Hindlimb muscle (tissue), 1 donor: ENCODE measurements at regions not wholly inside any gene's neighbourhood (a gene's known extent, or its start where the extent isn't known, plus 50 kb on each side); places are given as distances from the start of the nearest gene placed in this dataset.
A peak's percentile ranks its signal among the peaks of the same experiment; 100 is the strongest.
"Not testable (repeated sequence)": the region's sequence is repeated elsewhere in the genome, so short reads cannot be mapped to it uniquely, and the experiment has no call there.

Experiments
- DNase-seq: peaks from one replicate; pipeline ENCODE4 v3.0.0-alpha.2; 2013

DNA sequence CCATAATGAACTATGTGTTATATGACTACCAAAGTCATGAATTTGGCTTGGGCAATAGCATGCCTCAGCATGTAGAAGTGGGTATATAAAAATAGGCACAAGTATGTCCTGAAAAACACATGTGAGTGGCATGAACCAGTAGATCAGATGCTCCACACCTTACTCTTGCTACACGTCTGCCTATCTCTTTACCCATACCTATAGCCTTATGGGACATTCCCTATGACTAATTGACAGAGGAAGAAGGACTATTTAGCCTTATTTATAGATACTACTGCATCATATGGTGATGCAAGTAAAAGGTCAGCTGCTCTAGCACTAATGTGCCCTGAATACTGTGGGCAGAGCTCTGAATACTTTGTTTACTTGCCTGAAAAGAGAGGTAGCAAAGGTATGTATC lies 81.0 kb upstream of the ZPLD1 start:
- no peak for DNase-seq

DNA sequence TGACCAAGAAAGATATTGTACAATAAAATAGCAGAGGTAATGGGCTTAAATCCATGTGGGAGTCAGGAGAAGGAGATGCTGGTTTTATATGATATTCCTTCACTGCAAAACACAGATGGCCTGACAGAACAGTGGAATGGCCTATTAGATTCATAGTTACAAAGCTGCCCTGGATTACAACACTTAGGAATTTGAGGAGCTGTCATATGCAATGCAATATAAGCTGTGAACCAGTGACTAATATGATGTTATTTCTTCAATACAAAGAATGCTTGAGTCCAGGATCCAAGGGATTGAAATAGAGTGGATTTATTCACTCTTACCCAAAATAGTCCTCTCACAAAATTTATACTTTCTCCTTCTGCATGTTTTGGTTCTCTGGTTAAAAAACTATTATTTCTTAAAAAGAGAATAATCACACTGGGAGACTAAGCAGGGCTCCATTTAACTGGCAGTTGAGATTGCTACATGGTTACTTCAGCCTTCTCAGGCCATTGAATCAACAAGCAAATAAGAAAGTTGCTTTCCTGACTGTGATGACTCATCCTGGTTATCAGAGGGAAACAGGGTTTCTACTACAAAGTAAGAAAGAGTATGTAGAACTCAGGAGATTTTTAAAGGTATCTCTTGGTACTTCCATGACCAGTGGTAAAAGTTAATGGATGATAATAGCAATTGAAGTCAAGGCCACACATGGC lies 79.8 kb upstream of the ZPLD1 start:
- DNase-seq: no peak

DNA sequence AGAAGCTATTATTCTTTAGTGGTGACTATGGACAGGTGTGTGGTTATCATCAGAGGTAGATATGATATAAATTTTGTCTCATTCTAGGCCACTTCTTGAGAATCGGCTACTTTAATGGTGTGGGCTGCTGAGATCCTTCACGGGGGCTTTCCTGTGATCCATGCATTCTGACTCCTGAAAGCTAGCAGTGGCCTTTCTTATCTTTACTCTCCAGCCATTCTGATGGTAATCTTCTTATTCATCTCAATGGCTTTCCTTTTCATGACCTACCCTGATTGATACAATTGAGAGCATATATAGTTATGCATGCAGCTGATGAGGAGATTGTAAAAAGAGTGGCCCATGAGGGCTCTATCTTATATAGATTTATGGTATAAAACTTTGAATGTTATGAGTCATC lies 78.3 kb upstream of the ZPLD1 start:
- no peak for DNase-seq

DNA sequence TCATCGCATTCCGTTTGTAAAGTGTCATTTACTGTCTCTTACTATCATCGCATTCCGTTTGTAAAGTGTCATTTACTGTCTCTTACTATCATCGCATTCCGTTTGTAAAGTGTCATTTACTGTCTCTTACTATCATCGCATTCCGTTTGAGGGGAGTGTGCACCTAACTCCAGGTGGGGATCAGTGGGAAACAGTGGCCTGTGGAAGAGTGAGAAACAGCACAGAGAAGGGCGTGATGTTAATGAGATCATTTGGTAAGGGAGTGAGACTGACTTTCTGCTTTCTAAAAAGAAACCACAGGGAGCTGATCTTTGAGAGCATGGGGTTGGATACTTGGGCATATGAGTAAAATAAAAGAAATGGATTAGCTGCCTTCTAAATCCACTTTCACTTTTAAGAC lies 77.5 kb upstream of the ZPLD1 start:
- not testable (repeated sequence) for DNase-seq

DNA sequence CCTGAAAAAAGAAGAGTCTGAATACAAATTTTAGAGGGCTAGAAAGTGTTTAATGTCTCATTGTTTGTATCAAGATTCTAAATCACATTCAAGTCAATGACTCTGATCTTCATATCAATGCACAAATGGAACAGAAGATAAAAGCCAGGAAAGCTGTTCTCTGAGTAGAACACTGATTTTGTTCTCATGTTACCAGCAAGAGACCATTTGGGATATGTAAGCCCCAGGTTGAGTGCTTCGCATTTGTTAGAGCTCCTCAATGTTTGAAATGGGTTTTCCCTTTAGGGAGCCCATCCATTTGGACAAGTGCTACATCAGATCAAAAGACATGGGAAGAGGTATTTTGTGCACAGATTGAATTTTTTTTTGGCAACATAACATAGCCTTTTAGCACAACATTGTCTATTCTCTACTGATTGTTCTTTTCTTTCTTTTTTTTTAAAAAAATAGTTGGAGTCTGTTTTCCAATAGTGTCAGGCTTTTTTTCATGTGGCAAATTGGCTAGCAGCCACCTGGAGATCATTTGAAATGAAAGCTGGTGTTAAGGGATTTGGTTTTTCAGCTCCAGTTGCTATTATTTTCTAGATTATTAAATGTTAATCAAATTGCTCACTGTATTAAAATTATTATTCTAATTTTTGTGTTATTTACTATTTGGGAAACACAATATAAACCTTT lies 74.5 kb upstream of the ZPLD1 start:
- peak; percentile 8 for DNase-seq

DNA sequence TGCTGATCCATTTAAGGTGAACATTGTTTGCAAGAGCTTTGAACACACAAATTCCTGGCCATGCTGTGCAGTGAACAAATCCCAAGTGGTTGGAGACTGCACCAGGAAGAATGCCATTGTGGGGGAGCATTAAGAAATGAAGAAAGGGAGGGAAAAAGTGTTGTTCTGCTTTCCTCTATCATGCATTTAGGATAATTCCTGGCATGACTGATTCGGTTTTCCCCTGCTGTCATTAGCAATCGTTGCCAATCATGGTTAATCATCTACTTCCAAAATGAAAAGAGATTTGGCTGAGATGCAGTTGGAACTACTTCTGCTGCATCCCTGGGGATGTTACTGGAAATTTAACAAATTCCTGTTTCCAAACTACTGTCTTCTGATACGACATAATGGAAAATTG lies 73.7 kb upstream of the ZPLD1 start:
- DNase-seq: peak; percentile 42

DNA sequence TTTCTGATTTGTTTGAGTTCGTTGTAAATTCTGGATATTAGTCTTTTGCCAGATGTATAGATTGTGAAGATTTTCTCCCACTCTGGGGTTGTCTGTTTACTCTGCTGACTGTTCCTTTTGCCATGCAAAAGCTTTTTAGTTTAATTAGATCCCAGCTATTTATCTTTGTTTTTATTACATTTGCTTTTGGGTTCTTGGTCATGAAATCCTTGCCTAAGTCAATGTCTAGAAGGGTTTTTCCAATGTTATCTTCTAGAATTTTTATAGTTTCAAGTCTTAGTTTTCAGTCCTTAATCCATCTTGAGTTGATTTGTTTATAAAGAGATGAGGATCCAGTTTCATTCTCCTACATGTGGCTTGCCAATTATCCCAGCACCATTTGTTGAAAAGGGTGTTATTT lies 68.7 kb upstream of the ZPLD1 start:
- DNase-seq: not testable (repeated sequence)

DNA sequence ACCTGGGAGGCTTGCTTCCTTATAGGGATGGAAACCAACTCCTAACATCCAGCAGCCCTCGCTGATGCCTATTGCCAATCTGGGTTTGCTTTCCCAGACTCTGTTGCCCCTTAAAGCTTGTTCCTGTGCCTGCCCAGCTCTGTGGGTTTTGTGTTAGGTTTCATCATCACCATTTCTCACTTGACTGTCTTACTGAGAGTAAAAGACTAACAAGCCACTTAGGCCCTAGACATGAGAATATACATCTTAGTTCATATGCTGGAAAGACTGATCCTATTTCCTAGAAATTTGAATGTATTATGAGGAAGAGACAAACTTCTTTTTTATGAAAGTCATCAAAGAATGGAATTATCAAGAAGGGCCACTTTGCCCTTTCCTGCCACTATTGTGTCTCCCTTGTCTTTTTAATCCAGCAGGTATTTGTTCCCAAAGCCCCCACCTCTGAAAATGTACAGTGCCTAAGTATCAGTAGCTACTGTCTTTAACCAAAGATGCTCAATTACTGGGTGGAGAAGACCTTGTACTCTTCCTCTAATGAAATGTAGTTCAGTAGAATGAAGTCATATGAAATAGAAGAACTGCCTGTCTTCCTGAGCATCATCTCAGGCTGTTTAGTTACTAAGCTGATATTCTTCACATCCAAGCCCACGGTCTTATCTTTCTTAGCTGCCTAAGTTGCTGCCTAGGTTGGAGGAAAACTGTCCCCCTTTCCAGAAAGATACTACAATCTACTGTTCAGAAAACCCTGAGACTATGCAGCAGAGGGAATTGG lies 59.8 kb upstream of the ZPLD1 start:
- DNase-seq: no peak

DNA sequence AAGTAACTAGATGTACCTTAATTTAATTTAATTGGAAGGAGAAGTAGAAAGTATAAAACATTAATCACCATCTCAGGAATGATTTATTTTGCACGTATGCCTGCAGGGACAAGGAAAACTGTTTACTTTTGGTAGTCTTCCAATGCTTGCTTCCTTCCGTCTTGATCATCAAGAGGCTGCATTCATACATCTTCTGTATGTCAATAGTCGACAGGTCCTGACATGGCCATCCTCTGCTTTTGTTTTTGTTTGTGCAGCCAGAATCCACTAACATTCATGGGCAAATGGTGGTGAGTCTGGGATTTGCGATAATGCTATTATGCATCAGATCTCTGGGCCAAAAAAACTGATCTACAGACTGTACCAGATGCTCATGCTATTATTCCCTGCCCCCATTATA lies 56.6 kb upstream of the ZPLD1 start:
- DNase-seq: no peak

DNA sequence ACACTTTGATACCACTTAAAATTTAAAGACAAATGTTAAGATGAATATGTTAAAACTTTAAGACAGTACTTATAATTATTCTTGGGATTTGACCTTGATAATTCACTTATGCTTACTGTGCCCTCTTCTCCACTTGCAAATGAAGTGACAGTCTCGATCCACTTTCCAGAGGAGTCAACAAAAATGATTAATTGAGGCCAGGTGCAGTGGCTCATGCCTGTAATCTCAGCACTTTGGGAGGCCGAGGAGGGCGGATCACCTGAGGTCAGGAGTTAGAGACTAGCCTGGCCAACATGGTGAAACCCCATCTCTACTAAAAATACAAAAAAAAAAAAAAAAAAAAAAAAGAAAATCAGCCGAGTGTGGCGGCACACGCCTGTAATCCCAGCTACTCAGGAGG lies 52.6 kb upstream of the ZPLD1 start:
- DNase-seq: not testable (repeated sequence)
